NCI-H1048 (cell line): ENCODE measurements at regions not wholly inside any gene's neighbourhood (a gene's known extent, or its start where the extent isn't known, plus 50 kb on each side); places are given as distances from the start of the nearest gene placed in this dataset.
A peak's percentile ranks its signal among the peaks of the same experiment; 100 is the strongest.

Source experiments
- DNase-seq: peaks from one replicate; lab custom pipeline; 2025; lab: John Stamatoyannopoulos, UW

DNA sequence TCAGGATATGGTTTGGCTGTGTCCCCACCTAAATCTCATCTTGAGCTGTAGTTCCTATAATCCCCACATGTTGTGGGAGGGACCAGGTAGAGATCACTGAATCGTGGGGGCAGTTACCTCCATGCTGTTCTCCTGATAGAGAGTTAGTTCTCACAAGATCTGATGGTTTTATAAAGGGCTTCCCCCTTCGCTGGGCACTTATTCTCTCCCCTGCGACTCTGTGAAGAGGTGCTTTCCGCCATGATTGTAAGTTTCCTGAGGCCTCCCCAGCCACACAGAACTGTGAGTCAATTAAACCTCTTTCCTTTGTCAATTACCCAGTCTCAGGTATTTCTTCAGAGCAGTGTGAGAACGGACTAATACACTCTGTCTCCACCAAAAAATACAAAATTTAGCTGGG lies 291.9 kb downstream of the BCOR start:
- DNase-seq: no peak

DNA sequence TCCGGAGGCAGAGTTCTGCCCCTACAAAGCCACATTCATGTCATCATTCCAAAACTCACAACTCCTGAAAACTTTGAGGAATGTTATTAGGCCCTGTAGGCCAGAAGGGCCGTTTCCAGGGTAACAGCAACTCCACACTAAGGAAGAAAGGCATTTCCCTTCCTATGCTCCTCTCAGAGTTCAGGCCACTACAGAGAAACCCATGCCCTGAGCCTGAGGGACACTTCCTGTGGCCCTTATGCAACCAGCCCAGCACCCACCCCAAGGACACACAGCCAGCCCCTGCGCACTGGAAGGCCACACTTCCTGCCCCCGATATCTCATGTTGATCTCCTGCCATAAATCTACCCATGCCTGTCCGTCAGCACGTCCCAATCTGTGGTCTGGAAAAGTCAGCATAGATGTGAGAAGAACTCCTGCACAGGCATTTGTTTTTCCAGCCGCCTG lies 289.3 kb downstream of the BCOR start:
- DNase-seq: no peak

DNA sequence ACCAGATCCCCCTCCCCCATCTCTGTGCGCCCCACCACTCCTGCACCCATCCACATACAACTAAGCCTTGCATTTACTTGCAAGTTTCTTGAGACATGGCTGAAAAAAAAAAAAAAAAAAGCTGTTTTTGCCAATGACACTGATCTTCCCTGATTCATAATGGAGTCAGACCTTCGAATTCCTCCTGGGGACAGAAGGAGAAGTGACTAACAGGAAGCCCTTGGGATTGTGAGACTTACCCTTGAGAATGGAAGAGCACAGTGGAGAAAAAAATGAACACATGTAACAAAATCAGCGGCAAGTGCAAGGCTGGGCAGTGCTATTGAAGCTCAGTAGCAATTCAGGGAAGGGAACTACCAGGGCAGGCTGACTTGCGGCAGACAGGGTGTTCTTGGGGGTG lies 288.4 kb downstream of the BCOR start:
- DNase-seq: no peak

DNA sequence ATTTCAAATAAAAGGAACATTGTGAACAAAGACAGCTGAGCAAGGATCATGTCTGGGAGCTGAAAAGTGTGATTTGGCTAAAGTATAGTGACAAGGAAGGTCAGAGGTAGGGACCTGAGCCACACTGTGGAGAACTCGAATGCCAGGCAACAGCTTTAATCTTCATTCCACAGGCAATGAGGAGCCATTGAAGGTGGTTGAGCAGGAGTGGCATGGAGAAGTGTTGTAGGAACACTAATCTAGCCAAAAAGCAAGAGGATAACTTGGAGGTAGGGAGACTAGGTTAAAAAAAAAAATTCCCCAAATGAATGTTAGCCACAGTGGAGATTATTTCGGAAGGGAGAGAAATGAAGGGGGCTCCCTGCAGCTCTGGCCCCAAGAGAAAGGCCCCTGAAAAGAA lies 286.9 kb downstream of the BCOR start:
- no peak for DNase-seq

DNA sequence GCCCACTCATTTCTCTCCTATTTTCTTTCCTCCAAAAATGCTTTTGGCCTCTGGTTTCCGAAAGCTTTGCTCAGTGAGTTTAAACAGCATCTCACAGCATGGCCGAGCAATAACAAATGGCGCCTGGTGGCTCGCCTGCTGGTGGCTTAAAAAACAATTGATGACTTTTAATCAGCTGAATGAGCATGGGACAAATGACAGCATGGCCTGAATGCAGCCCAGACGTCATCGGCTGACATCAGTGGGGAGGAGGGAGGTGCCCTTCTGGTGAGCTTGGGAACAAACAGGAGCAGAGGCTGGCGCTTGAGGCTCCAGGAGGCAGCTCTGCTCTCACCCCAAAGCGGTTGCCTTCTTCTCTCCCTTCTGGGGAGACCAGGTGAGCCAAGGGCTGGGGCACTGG lies 286.4 kb downstream of the BCOR start:
- DNase-seq: no peak

DNA sequence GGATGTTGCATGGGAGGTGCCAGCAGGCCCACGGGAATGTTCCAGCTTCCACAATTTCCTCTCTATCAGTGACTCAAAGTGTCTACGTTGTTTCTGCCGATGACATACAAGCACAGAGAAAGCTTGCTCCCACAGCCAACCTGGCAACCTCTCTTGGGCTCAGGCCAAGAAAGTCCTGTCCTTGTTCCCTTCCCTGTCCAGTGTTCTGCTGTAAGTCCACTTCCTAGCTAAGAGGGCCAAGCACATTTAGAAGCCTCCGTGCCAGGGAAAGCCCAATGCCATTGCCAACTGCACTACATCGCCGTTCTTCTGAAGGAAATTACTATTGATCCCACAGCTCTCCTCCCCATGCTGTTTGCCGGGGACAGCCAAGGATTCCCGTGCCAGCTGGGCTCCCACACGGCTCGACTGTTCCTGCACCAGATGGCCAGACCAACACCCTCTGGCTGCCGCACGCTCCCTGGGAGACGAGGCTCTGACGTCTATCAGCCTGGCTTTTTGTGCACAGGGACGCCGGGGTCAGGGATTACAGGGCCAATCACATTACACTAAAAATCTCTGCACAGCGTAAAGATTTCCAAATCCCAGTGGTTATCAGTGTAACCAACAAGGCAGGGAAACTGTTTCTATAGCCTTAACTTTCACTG lies 284.0 kb downstream of the BCOR start:
- no peak for DNase-seq

DNA sequence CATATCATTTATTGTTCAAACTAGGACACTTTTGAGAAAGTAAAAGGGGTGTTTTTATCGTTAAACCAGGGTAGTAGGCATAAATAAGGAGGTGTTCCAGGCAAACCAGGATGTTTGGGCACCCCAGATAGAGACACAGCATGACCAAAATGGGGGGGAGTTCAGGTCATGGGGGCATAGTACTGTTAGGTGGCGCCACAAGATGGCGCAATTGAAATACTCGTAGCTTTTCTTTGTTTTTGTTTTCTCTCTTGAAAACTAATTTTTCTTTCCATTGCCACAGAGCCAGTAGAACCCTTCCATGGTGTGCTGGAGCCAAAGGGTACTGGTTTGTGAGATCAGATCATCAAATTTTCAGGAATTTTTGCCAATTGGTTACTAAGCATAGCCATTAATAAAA lies 283.4 kb downstream of the BCOR start:
- DNase-seq: no peak

DNA sequence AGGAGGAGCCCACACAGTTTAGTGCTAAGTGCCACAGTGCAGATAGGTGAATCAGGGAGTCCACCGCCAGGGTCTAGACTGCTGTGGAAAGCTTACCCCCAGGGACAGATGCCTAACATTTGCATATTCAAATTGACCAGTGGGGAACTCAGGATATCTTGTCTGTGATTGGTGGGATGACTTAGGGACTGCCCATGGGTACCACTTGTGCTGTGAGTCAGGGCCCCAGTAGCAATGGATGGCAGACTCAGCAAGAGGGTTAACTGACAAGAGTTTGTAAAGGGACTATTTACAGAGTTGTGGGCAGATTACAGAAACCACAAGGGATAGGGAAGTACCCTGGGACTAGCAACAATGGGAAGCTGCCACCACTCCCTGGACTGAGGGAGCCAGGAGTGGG lies 282.1 kb downstream of the BCOR start:
- peak; percentile 67 for DNase-seq

DNA sequence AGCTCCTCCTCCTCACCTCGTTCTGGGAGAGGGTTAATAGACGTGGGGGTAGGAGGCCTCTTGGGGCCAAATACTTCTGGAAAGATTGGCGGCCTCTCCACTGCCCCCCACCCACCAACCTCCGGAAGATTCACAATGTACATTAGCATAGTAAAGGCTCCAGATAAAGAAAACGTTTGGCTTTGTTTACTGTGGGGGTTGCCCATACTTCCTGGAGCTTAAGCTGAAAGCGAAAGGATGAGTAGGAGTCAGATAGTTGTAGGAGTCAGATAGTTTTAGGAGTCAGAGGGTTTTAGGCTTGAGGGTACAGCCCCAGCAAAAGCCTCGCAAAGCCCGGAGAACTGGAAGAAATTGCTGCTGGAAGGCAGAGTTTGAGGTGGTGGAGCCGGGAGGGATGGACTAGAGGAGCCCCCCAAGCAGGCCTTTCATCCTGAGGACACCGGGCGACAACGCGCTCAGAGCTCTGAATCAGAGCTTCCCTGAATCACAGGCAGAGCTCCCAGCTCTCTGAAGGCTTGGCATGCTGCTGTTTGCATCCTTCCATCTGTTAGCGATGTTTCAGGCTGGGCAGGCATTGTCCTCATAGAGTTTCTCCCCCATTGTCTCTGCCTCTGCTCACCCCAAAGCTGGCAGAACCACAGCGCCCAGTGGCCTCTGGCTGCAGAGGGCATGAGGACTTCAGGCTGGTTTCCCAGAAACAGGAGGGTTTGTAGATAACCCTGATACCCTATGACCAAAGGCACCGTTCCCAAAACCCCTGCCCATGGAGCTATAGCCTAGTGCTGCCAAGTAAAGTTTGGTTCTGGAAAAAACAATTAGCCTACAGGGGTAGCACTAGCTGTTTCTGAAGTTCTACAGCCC lies 280.7 kb downstream of the BCOR start:
- DNase-seq: no peak

DNA sequence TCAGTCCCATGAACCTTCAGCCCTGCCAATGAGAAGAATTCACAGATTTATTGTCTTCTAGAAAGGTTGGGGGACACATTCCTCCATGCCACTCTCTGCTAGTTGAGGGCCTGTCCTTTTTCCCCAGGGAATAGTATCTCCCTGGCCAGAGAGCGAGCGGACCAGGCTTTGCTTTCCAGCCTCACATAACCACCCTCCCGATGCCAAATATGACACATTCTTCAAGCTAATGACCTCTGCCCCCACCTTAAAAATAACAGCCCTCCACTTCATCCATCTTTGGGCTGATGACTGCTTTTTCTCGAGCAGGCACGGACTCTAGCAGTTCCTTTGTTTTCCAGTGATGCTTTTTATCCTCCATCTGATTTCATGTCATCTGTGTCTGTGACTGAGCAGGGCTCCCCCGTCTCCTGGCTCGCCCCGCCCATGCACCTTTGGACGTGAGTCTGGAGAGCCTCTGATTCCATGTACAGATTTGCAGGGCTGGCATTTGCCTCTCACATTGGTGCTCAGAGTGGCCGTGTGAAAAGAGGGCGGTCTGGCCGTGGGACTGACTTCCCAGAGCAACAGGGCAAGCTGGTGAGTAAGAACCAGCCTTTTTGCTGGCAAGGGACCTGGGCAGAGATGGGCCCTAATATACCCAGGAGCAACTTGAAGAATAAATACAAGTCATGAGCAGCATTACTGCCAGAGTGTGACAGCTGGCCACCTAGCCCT lies 279.8 kb downstream of the BCOR start:
- DNase-seq: no peak

DNA sequence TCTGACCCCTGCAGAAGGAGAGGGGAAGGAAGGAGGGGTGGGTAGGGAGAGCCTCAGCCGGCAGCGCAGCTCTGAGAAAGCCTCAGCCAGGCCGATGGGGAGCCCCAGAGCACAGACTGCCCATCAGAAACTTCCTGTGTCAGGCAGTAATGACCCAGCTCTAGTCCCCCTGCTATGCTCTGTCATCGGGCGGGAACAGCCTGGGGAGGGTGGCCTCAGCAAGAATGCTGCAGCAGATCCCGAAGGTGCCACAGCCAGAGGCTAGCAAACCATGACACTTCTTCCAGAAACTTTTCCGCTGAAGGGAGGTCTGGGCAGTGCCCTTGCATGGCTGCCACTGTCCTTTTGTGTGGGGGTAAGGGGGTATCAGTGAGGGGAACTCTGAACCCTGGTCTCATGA lies 279.0 kb downstream of the BCOR start:
- DNase-seq: no peak

DNA sequence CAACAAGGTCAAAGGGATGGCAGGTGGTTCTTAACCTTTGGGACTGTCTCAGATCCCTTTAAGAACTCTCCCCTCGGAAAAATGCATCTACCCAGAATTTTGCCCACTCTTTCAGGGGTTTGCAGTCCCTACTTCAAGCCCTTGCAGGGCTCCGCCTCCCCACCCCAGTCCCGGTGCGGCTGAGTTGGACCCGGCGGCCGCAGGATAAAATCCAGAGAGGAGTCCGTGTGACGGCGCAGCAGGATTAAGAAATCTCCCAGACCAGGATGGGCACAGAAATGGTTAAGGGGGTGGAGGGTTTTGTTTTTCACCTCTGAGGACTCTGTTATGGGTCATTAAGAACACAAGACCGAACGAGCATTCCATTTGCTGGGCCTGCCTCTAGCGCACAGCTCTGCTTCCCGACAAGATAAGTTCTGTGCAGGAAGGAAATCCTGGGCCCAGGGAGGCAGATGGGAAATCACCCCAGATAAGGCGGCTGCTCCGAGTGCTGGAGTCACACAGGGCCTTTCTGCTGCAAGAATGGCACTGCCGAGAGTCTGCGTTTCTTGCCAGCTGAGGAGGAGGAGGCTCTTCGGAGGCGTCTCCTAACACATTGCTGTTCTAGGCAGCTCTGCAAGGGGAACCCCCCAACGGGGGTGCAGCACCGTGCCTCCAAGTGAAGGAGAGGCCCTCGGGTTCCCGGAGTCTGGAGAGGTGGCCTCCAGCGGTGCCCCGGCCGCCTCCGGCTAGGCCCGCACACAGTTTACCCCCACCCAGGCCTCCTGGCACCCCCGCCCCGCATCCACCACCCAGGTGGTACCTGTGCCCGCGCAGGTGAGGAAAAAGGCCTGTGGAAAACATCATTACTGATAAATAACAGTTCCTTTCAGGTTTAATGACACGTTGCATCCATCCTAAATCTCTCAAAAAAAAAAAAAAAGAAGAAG lies 277.6 kb downstream of the BCOR start:
- DNase-seq: no peak

DNA sequence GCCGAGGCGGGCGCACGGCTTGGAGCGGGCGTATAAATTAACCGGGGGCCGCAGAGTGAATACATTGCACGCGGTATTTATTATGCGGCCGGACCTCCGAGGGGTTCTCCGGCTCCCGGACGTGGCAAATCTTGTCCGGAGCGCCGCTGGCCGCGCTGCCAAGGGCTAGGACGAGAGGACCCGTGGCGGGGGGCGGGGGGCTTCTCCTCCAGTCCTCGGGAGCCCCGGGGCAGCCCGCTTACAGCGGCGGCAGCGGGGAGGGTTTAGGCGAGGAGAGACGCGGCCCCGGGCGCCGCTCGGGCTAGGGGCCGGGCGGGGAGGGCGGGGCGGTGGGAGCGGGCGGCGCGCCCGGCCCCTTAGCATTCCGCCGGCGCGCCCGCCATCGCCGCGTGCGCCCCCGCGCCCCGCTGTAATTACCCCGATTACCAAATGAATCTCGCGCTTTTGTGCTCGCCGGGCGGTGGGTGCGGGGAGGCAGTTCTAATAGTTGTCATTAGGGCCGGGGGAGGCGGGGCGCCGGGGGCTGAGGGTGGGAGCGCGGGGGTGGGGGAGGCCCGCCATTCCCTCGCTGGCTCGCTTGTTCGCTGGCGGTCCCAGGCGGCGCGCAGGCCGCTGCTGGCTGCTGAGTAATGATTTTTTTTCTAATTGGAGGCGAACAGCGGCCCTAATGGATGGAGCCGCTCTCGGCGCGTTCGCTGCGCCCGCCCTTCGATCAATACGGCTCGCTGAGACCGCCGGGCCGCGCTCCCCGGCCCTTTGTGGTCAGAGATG lies 276.6 kb downstream of the BCOR start:
- no peak for DNase-seq

DNA sequence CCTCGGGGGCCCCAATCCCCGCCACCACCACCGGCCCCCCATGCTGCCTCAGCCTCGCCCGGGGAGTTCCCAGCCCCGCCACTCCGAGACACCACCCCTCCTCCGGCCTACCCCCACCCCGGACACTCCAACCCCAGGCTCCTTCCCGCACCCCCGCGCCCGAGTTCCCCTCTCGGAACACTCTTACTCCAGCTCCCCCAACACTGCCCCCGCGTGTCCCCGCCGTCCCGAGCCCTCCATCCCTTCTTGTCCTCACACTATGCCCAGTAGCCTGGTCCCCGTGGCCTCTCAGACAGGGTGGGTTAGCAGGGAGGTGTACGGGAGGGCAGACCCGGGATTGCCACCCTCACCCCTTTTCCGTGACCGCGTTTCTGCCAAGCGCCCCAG lies 276.1 kb downstream of the BCOR start:
- no peak for DNase-seq

DNA sequence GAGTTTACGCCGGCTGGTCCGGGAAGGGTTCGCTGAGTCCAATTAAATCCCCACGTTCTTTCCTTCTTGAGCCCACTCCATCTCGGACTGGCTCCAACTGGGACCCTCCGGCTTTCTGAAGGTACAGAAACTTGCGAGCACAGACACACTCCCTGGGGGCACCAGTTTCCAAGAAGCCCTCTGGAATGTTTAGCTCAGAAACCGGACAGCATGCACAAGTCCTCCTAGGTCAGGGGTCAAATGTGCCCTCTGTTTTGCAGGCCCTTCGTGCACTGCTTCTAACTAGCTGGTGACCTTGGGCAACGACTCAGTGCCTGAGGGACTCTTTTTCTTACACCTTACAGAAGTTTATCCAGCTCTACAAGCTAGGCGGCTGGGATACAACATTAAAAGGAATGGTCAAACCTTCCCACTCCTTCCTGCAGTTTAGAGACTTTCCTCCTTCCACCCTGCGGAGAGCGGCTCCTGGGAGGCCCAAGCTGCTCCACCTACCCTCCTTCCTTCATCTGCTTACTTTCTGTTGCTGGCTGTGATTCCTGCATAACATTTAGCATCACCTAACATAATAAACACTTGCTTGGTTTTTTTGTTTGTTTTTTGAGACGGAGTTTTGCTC lies 275.5 kb downstream of the BCOR start:
- DNase-seq: no peak

DNA sequence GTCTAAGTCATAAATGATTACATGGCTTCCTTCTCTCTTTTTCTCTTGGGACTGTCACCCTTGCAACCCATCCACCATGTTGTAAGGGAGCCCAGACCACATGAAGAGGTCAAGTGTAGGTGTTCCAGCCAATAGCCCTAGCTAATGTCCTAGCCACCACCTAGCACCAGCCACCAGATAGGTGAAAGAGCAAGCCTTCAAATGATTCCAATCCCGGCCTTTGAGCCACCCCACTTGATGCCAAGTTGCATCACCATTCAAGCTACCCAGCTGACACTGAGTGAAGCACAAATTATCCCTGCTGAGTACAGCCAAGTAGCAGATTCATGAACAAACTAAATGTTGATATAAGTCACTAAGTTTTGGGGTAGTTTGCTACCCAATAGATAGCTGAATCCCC lies 274.3 kb downstream of the BCOR start:
- DNase-seq: no peak

DNA sequence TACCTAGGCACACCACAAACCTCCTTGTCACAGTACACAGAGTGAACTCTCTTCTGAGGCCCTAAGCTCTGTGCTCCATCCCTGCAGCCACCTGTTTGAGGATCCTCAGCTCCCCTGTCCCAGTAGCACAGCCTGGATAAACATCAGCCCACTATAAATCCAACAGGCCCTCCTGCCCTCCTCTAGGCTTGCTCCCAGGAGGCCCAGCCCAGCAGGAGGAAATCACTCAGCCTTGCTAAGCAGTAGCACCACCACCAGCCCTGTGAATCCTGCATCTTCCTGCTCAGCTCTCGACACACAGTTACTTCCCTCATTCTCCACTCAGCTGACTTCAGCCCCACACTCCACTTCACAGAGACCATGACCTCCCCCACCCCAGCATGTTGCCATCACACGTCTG lies 273.9 kb downstream of the BCOR start:
- DNase-seq: no peak

DNA sequence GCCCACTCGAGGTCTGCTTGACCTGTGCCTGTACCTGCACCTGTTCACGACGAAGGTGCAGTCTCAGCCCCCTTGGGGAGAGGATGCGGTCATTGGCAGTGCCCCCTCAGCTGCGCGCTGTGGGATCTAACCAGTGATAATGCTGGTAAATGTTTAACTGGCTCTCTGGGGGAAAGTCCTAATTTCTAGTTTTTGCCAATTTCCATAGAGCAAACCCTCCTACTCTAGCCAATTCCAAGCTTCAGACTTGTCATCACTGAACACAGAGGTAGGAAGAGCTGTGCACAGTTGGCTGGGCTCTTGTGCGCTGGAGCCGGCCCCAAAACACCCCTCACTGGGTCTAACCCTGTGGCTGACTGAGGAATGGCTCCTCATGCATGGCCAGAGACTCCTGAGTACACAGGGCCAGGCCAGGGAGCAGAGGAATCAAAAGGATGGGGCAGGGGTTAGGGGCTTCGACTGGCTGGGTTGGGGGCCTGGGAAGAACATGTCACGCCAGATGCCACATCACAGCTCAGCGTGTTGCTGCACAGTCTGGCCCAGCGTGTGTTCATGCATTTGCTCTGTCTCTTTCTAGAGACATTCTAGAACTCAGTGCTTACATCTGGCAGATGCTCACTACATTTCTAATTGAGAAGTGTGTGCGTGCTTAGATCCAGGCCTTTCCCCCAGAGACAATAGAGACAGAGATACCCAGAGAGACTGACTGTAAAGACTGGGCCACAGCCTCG lies 270.8 kb downstream of the BCOR start:
- no peak for DNase-seq

DNA sequence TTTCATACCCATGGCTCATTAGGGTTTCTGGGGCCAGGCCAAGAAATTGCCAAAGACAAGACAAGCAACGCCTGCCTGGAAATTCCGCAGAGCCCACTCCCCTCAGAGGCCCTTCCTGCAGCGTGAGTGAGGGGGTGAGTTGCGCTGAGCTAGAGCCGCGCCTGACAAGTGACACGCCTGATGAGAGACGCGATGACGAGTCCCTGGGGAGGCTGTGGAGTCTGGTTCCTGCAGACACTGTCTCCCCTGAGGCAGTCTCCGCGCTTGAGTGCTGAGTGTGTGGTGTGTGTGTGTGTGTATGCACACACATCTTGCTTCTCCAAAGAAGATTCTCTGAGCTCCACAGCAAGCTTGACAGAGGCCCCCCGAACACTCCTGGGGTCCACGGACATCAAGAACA lies 269.8 kb downstream of the BCOR start:
- no peak for DNase-seq

DNA sequence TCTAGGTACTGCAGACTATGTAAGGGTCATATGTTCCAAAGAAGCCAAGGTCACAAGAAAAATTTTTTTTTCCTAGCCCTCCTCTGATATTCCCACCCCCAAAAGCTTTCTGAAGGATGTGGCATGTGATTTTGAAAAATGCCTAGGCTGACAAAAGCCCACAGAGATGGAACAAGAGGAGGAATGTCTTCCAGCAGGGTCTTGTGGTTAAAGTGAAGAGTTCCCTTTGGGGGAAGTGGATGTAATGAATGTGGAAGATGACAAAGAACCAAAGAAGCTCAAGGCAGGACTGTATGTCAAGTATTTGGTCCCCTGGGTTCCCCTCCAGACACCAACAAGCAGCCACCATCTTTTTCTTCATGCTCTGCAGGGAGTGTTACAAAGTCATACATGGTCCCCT lies 268.8 kb downstream of the BCOR start:
- DNase-seq: no peak
